ENCODE measurements at regions not wholly inside any gene's neighbourhood (a gene's known extent, or its start where the extent isn't known, plus 50 kb on each side); places are given as distances from the start of the nearest gene placed in this dataset.
A peak's percentile ranks its signal among the peaks of the same experiment; 100 is the strongest.

DNA sequence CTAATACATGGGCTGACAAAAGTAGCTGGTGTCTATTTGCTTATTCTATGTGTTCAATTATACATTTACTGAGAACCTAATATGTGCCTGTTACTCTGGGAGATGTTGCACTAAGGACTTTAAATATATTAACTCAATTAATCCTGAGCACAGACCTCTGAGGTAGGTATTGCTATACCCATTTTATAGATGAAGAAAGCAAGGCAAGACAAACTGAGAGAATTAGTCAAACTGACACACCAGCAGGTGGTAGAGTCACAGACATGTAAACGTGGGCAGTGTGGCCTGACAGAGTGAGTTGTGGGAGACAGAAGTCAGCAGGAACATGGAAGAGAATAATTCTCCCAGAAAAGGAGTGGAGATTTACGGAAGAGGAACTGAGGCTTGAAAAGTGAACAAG is 428.9 kb downstream of the LPIN1 start:
- H3K9me2 ChIP-seq (replicated peaks; ENCODE audit: control insufficient read depth, low read length): no peaks in the 10 kb centered on the region
- H3K4me2 ChIP-seq (ENCODE audit: low read length): no peak overlapping the region
- no peaks in the 10 kb centered on the region for H4K20me1 ChIP-seq (ENCODE audit: control insufficient read depth, insufficient read depth, low read depth, low read length)
- no peaks in the 10 kb centered on the region for H3K36me3 ChIP-seq (ENCODE audit: control insufficient read depth, low read length)
- no peak overlapping the region for H3K4me3 ChIP-seq (ENCODE audit: low read length)
- no peak overlapping the region for H3K27ac ChIP-seq (ENCODE audit: low read depth, low read length)
- no peaks in the 10 kb centered on the region for H3K9me3 ChIP-seq (ENCODE audit: control insufficient read depth, insufficient read depth, low read length)
- no peaks in the 10 kb centered on the region for H3F3A ChIP-seq (ENCODE audit: control insufficient read depth, insufficient read depth)
- peaks cover 21% of the 10 kb centered on the region for H3K4me1 ChIP-seq (ENCODE audit: control insufficient read depth, low read length)
- H3K27me3 ChIP-seq (ENCODE audit: control insufficient read depth, low read length): no peaks in the 10 kb centered on the region
- H3K79me2 ChIP-seq (ENCODE audit: control insufficient read depth, low read length): no peaks in the 10 kb centered on the region
- TF ChIP-seq EZH2phosphoT487 (IDR thresholded peaks at IDR 0.05; ENCODE audit: borderline replicate concordance, low read length): no peak
- TF ChIP-seq, protein P1, sequence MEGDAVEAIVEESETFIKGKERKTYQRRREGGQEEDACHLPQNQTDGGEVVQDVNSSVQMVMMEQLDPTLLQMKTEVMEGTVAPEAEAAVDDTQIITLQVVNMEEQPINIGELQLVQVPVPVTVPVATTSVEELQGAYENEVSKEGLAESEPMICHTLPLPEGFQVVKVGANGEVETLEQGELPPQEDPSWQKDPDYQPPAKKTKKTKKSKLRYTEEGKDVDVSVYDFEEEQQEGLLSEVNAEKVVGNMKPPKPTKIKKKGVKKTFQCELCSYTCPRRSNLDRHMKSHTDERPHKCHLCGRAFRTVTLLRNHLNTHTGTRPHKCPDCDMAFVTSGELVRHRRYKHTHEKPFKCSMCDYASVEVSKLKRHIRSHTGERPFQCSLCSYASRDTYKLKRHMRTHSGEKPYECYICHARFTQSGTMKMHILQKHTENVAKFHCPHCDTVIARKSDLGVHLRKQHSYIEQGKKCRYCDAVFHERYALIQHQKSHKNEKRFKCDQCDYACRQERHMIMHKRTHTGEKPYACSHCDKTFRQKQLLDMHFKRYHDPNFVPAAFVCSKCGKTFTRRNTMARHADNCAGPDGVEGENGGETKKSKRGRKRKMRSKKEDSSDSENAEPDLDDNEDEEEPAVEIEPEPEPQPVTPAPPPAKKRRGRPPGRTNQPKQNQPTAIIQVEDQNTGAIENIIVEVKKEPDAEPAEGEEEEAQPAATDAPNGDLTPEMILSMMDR (IDR thresholded peaks at IDR 0.05; ENCODE audit: low read depth, low read length, poor library complexity, severe bottlenecking): no peak

DNA sequence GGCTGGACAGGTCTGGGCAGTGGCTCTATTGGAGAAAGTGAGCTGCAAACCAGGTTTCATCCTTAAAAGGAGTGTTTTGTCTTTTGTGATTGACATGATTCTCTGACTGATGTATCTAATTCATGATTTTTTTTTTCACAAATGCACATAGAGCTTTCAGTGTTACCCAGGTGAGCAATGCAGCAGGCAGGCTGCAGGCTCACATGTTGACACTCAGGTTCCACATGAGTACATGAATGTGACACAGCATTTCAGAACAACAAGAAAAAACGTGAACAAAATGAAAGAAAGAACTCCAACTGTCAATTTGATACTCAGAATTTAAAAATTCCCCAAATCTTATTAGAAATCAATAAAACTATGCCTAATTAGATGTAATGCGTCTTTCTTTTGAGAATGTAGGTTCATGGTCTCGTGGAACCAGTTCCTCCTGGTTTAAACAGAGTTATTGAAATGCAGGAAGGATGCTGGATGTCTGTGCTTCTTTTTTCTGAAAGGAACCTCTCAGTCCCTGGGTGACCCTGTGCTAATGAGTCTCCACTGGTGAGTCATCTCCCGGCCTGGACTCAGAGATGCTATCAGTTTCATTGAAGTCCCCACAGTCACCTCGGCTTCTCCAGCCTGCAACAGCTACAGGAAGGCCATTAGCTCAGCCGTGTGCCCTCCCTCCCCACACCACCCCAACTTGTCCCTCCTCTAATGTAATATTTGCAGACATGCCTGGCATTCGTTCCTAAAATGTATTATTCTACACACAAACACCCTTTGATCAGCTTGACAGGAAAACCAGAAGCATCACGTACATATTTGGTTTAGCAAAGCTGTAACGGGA is 430.4 kb downstream of the LPIN1 start:
- Histone ChIP-seq H3F3A (ENCODE audit: control insufficient read depth, insufficient read depth) (no peaks in the 10 kb centered on the region), H3K9me2 (replicated peaks; ENCODE audit: control insufficient read depth, low read length) (no peaks in the 10 kb centered on the region), H3K79me2 (ENCODE audit: control insufficient read depth, low read length) (no peaks in the 10 kb centered on the region), H3K27ac (ENCODE audit: low read depth, low read length) (no peak overlapping the region), H3K4me1 (ENCODE audit: control insufficient read depth, low read length) (peaks cover 21% of the 10 kb centered on the region), H3K36me3 (ENCODE audit: control insufficient read depth, low read length) (no peaks in the 10 kb centered on the region), H4K20me1 (ENCODE audit: control insufficient read depth, insufficient read depth, low read depth, low read length) (no peaks in the 10 kb centered on the region), H3K4me3 (ENCODE audit: low read length) (no peak overlapping the region), H3K27me3 (ENCODE audit: control insufficient read depth, low read length) (no peaks in the 10 kb centered on the region), H3K4me2 (ENCODE audit: low read length) (peak overlapping the region; percentile 44), H3K9me3 (ENCODE audit: control insufficient read depth, insufficient read depth, low read length) (no peaks in the 10 kb centered on the region)
- TF ChIP-seq, protein P1 (IDR thresholded peaks at IDR 0.05; ENCODE audit: low read depth, low read length, poor library complexity, severe bottlenecking): no peak
- no peak for TF ChIP-seq EZH2phosphoT487 (IDR thresholded peaks at IDR 0.05; ENCODE audit: borderline replicate concordance, low read length)

DNA sequence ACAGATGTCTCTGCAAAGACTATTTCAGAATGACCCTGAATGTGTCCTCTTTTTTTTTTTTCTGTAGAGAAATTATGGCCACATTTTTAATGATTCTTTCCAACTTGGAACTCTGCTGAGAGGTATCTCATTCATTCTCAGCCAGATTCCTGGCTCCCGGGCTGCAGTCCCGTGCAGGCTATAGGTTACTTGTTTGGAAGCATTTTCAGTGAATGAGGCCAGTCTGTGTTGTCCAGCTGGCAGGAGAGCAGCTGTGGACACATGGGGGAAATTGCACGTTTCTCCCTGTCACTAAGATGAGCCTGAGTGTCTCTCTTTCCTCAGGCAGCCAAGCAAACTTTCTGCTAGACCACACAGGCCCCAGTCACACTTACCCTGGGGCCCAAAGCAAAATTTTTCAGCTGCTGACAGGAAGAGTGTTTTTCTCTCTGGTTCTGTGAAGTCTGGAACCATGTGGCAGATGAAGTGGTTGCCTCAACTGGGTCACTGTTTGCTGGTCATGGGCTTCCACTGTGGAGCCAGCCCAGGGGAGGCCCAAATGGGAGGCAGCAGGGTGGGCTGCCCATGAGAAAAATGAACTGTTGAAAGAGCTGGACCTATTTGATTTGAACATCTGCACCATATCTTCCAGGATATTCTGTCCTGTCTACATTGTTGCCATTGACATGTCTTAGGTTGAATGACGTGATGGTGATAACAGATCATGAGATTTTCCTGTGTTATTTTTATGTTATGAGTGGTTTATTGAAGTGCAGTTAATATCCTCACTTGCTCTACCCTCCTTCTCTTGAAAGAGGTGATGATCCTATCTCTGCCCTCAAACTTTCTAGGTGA is 431.2 kb downstream of the LPIN1 start:
- Histone ChIP-seq H4K20me1 (ENCODE audit: control insufficient read depth, insufficient read depth, low read depth, low read length) (no peaks in the 10 kb centered on the region), H3K4me2 (ENCODE audit: low read length) (peak overlapping the region; percentile 44), H3K4me3 (ENCODE audit: low read length) (no peak overlapping the region), H3K9me3 (ENCODE audit: control insufficient read depth, insufficient read depth, low read length) (no peaks in the 10 kb centered on the region), H3F3A (ENCODE audit: control insufficient read depth, insufficient read depth) (no peaks in the 10 kb centered on the region), H3K9me2 (replicated peaks; ENCODE audit: control insufficient read depth, low read length) (no peaks in the 10 kb centered on the region), H3K27ac (ENCODE audit: low read depth, low read length) (no peak overlapping the region), H3K4me1 (ENCODE audit: control insufficient read depth, low read length) (peaks cover 21% of the 10 kb centered on the region), H3K79me2 (ENCODE audit: control insufficient read depth, low read length) (no peaks in the 10 kb centered on the region), H3K27me3 (ENCODE audit: control insufficient read depth, low read length) (no peaks in the 10 kb centered on the region), H3K36me3 (ENCODE audit: control insufficient read depth, low read length) (no peaks in the 10 kb centered on the region)
- TF ChIP-seq EZH2phosphoT487 (IDR thresholded peaks at IDR 0.05; ENCODE audit: borderline replicate concordance, low read length): no peak
- TF ChIP-seq, protein P1 (IDR thresholded peaks at IDR 0.05; ENCODE audit: low read depth, low read length, poor library complexity, severe bottlenecking): no peak
